Nephron (organoid): ENCODE measurements at regions not wholly inside any gene's neighbourhood (a gene's known extent, or its start where the extent isn't known, plus 50 kb on each side); places are given as distances from the start of the nearest gene placed in this dataset.
"Not testable (repeated sequence)": the region's sequence is repeated elsewhere in the genome, so short reads cannot be mapped to it uniquely, and the experiment has no call there.

Experiments used
- H3K27ac Mint-ChIP-seq, 3 experiments: 2 replicates each; pipeline ENCODE4 v1.8.0; 2020; ENCODE audit warnings: mixed read lengths in 3 of 3, mild to moderate bottlenecking in 2 of 3, moderate library complexity in 1 of 3
- H3K27me3 Mint-ChIP-seq: 2 replicates; pipeline ENCODE4 v1.8.0; 2021; ENCODE audit warnings: low read depth, mild to moderate bottlenecking, moderate library complexity, mixed read lengths
- H3K36me3 Mint-ChIP-seq: 2 replicates; pipeline ENCODE4 v1.8.0; 2020; ENCODE audit warnings: low read depth, mixed read lengths
- H3K4me1 Mint-ChIP-seq: 2 replicates; pipeline ENCODE4 v1.8.0; 2020; ENCODE audit warnings: mixed read lengths
- H3K4me3 Mint-ChIP-seq, 3 experiments: 2 replicates each; pipeline ENCODE4 v1.8.0; 2020; ENCODE audit warnings: mild to moderate bottlenecking in 3 of 3, mixed read lengths in 3 of 3, moderate library complexity in 2 of 3
- H3K9me3 Mint-ChIP-seq: 2 replicates; pipeline ENCODE4 v1.8.0; 2020; ENCODE audit warnings: mixed read lengths
- TF ChIP-seq, protein P1 (sequence below), 3 experiments: fragments of 200-600 bp; sonication (generic); IDR thresholded peaks; one replicate each; pipeline ENCODE4 v1.5.0; 2021; ENCODE audit warnings: antibody characterized with exemption in 3 of 3; ENCODE audit not compliant: unreplicated experiment in 3 of 3

DNA sequence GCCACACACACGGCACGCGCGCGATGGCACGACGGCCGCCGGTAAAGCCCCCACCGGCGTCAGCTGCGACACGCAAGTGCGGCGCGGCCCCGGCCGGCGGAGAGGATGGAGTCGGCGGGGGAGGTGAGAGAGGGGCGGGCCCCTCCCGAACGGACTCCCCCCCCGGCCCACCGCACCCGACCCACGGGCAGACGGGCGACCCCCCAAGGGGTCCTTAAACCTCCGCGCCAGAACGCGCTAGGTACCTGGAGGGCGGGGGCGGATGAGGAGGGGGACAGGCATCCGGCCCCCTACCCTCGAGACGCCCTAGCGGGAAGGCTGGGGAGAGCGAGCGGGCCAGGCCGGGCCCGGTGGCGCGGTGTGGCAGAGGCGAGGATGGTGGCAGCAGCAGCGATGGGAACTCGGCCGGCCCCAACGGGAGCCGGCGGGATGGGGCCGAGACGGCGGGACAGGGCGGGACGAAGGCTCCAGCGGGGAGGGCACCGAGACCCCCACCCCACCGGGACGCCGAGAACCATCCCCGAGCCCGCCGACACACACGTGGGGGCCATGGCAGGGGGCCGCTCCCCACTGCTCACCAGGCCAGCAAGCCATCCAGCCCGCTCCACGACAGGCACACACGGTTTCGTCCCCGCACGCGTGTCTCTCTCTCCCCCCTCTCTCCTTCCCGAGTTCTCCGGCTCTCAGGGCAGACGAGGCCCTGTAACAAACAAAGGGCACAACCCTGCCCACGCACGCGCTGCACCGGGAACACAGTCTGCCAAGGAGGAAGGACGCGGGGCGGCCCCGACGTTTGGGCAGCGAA is 1515.4 kb upstream of the DEFB115 start:
- H3K27ac Mint-ChIP-seq = no peak overlapping the region
- H3K4me3 Mint-ChIP-seq = no peak overlapping the region
- peaks cover 42% of the 10 kb centered on the region for H3K9me3 Mint-ChIP-seq
- H3K4me1 Mint-ChIP-seq = no peaks in the 10 kb centered on the region
- no peaks in the 10 kb centered on the region for H3K36me3 Mint-ChIP-seq
- TF ChIP-seq, protein P1, sequence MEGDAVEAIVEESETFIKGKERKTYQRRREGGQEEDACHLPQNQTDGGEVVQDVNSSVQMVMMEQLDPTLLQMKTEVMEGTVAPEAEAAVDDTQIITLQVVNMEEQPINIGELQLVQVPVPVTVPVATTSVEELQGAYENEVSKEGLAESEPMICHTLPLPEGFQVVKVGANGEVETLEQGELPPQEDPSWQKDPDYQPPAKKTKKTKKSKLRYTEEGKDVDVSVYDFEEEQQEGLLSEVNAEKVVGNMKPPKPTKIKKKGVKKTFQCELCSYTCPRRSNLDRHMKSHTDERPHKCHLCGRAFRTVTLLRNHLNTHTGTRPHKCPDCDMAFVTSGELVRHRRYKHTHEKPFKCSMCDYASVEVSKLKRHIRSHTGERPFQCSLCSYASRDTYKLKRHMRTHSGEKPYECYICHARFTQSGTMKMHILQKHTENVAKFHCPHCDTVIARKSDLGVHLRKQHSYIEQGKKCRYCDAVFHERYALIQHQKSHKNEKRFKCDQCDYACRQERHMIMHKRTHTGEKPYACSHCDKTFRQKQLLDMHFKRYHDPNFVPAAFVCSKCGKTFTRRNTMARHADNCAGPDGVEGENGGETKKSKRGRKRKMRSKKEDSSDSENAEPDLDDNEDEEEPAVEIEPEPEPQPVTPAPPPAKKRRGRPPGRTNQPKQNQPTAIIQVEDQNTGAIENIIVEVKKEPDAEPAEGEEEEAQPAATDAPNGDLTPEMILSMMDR (IDR thresholded peaks at IDR 0.05; ENCODE audit: unreplicated experiment in 3 of 3) = no peak
- no peaks in the 10 kb centered on the region for H3K27me3 Mint-ChIP-seq

DNA sequence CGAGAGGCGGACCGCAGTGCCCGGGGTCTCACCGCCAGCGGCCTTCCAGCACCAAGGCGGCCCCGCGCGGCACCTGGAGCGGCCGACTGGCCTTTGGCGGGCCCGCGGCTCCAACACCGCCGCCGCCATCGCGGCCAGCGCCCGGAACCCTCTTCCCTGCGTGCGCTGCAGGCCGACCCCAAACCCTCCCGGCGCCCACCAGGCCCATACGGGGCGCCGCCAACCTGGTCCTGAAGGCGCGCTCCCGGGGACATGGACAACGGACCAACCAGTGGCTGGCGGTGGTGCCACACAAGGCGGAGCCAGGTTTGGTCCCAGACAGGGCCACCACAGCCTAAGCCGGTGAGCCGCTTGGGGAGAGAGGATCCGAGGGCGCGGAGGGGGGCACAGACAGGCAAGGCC is 1514.8 kb upstream of the DEFB115 start:
- no peaks in the 10 kb centered on the region for H3K36me3 Mint-ChIP-seq
- no peaks in the 10 kb centered on the region for H3K27me3 Mint-ChIP-seq
- TF ChIP-seq, protein P1 (IDR thresholded peaks at IDR 0.05; ENCODE audit: unreplicated experiment in 3 of 3) = no peak
- H3K9me3 Mint-ChIP-seq = peaks cover 38% of the 10 kb centered on the region
- H3K4me3 Mint-ChIP-seq = no peak overlapping the region
- no peaks in the 10 kb centered on the region for H3K4me1 Mint-ChIP-seq
- no peak overlapping the region for H3K27ac Mint-ChIP-seq

DNA sequence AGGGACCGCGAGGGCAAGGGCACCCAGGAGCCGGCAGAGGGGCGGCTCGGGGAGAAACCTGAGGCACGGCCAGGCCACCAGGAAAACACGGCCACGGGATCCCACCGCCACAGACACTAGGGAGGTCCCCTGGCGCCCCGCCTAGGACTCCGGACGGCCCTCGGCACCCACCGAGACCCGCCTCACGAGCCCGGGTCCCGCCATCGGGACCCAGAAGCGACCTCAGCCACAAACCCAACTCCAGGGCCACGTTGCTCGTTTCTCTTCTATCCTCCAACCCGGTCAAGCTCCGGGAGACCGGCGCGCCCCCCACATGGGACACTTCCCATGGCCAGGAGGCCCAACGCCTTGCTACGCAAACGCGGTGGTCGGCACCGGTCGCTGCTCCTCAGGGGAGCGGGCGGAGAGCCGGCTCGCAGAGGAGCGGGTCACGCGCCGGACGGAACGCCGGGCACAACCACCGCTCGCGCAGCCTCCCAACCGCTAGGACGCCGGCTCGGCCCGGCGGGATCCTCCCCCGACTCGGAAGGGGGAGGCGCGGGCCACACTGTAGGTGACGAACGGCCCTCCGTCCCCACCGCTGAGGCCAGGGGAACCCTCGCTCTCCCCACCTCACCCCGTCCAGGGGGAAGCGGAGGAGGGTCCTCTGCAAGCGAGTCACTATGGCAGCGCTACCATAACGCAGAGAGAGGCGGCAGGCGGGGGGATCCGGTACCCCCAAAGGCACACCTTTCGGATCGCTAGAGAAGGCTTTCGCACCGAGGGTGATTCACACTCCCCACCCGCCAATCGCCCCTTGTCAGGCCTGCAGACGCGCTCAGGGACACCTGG is 1514.1 kb upstream of the DEFB115 start:
- H3K4me1 Mint-ChIP-seq = no peaks in the 10 kb centered on the region
- H3K27me3 Mint-ChIP-seq = no peaks in the 10 kb centered on the region
- H3K36me3 Mint-ChIP-seq = no peaks in the 10 kb centered on the region
- H3K27ac Mint-ChIP-seq = no peak overlapping the region
- TF ChIP-seq, protein P1 (IDR thresholded peaks at IDR 0.05; ENCODE audit: unreplicated experiment in 3 of 3) = no peak
- no peak overlapping the region for H3K4me3 Mint-ChIP-seq
- peaks cover 35% of the 10 kb centered on the region for H3K9me3 Mint-ChIP-seq

- Mint-ChIP-seq H3K4me1 (no peaks in the 10 kb centered on the region), H3K27ac (no peak overlapping the region), H3K27me3 (no peaks in the 10 kb centered on the region), H3K9me3 (peaks cover 32% of the 10 kb centered on the region), H3K36me3 (no peaks in the 10 kb centered on the region), H3K4me3 (no peak overlapping the region)
- TF ChIP-seq, protein P1 (IDR thresholded peaks at IDR 0.05; ENCODE audit: unreplicated experiment in 3 of 3) = no peak
These were observed 1513.4 kb upstream of the DEFB115 start for GRCh38 chr20:29744071-29744470.

DNA sequence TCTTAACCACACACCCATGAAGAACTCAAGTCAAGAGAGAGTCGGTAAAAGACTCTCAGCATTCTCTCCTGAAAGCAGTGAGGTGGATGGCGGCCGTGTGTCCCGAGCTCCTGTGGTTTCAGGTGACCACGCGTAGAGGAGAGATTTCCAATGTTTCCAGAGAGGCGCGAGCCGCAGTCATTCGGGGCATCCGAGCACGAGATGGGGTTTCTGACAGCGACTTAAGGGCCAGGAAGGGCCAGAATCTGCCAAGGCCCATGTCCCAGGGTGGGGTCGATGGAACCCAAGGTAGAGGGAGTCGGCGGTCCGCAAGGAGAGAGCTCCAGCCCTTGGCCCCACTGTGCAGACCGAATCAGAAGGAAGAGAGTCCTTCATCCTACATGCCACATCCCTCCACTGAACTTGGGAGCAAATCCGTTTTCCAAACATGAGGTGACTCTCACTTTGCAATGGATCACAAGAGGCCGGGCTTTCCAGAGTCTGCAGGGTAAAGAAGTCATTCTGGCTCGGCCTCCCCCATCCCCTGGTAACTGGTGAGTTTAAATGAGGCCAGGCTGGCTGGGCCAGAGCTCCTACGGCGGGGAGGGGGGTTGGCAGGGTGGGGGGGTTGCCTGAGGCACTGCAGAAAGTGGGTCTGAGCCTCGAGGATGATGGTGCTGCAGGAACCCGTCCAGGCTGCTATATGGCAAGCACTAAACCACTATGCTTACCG is 1511.8 kb upstream of the DEFB115 start:
- not testable (repeated sequence) for H3K36me3 Mint-ChIP-seq, H3K27ac Mint-ChIP-seq, H3K4me3 Mint-ChIP-seq, H3K4me1 Mint-ChIP-seq, H3K27me3 Mint-ChIP-seq
- H3K9me3 Mint-ChIP-seq = peaks cover 37% of the 10 kb centered on the region

GRCh38 chr20:29750268-29750899 is 1507.1 kb upstream of the DEFB115 start:
- Mint-ChIP-seq H3K27me3 (no peaks in the 10 kb centered on the region), H3K9me3 (peaks cover 70% of the 10 kb centered on the region)
- TF ChIP-seq, protein P1 (IDR thresholded peaks at IDR 0.05; ENCODE audit: unreplicated experiment in 3 of 3) = no peak

DNA sequence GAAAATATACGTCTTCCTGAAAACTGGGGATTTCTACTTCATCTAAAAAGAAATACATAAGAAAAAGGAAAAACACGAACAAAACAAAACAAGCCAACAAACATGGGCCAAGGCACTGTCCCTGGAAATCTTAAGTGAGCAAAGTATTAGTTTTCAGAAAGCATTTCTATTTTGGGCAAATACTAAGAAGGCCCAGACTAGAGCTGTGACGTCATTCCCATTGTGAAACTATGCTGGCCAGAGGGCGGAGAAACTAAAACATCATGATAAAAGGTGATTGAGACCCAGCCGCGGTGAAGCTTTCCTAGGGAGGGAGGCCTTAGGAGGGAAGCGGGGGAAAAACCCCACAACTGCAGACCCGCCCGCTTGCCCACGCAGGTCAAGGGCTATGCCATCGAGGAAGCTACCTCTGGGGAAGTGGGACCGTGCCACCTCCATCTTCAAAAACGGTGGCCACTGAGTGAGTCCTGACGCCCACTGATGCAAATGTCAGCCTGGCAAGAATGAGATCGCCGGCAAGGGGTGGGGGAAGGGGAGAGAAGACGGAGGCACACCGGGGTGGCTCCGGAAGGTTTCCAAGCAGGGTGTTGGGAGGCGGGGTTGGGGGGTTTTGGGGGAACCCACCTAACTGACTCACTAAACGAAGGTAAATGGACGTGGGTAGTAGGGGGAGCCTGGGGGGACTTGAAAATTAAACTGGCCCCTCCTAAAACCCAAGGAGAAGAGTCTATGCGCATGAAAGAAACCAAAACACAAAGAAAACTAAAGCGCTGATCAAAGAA is 1504.6 kb upstream of the DEFB115 start:
- H3K4me3 Mint-ChIP-seq, H3K27me3 Mint-ChIP-seq, H3K4me1 Mint-ChIP-seq, H3K27ac Mint-ChIP-seq: not testable (repeated sequence)
- peaks cover 24% of the 10 kb centered on the region for H3K36me3 Mint-ChIP-seq
- peaks cover 78% of the 10 kb centered on the region for H3K9me3 Mint-ChIP-seq

More at GRCh38 chr20:29750268-29750899, 1507.1 kb upstream of the DEFB115 start:
- Mint-ChIP-seq H3K36me3 (peaks cover 24% of the 10 kb centered on the region), H3K4me1 (no peaks in the 10 kb centered on the region), H3K27ac (no peak overlapping the region), H3K4me3 (no peak overlapping the region)

- not testable (repeated sequence) for H3K4me3 Mint-ChIP-seq, H3K27me3 Mint-ChIP-seq, H3K4me1 Mint-ChIP-seq, H3K27ac Mint-ChIP-seq
- Mint-ChIP-seq H3K36me3 (peaks cover 24% of the 10 kb centered on the region), H3K9me3 (peaks cover 78% of the 10 kb centered on the region)
These were observed 1504.1 kb upstream of the DEFB115 start for GRCh38 chr20:29753426-29753746.
